H1 (cell line): ENCODE measurements at regions not wholly inside any gene's neighbourhood (a gene's known extent, or its start where the extent isn't known, plus 50 kb on each side); places are given as distances from the start of the nearest gene placed in this dataset.

ENCODE experiments used
- CTCF ChIA-PET: fragments of 300-600 bp; sonication (Branson Sonifier 250); formaldehyde crosslinking; loops from one replicate; lab custom pipeline; 2021; ENCODE audit not compliant: partially characterized antibody; lab: Charles Lee
- POLR2A ChIA-PET: fragments of 300-600 bp; sonication (Branson Sonifier 250); formaldehyde crosslinking; loops from one replicate; lab custom pipeline; 2021; ENCODE audit warnings: inconsistent platforms; ENCODE audit not compliant: partially characterized antibody; lab: Charles Lee
- DNase-seq, 2 experiments: peaks; one replicate each; pipeline versions ENCODE4 v3.0.0 to v3.0.0-alpha.2; 2010 to 2022; ENCODE audit warnings: low spot score in 2 of 2, low read depth in 1 of 2, mixed read lengths in 1 of 2
- FAIRE-seq: peaks from 2 replicates; lab custom pipeline; 2011; peaks lifted over from hg19 to GRCh38; lab: Jason Lieb, UNC
- H2AFZ ChIP-seq: 2 replicates; pipeline ENCODE4 v1.8.1; 2012; ENCODE audit warnings: low read length, inconsistent platforms
- H2AK5ac ChIP-seq: 2 replicates; pipeline ENCODE4 v1.6.1; 2013; ENCODE audit warnings: low read depth, low read length
- H2BK120ac ChIP-seq: replicated peaks from 2 replicates; pipeline ENCODE3; 2013; ENCODE audit warnings: low read depth, low read length, inconsistent platforms
- H2BK12ac ChIP-seq: 2 replicates; pipeline ENCODE4 v1.6.1; 2013; ENCODE audit warnings: low read depth, low read length
- H2BK15ac ChIP-seq: 2 replicates; pipeline ENCODE4 v1.6.1; 2013; ENCODE audit warnings: low read length
- H2BK20ac ChIP-seq: 2 replicates; pipeline ENCODE4 v1.6.1; 2013; ENCODE audit warnings: low read length
- H2BK5ac ChIP-seq: 2 replicates; pipeline ENCODE4 v1.6.1; 2013; ENCODE audit warnings: low read depth, low read length
- H3K14ac ChIP-seq: 2 replicates; pipeline ENCODE4 v1.6.1; 2013; ENCODE audit warnings: inconsistent platforms; ENCODE audit not compliant: insufficient read length
- H3K18ac ChIP-seq: 2 replicates; pipeline ENCODE4 v1.6.1; 2013; ENCODE audit warnings: low read length; ENCODE audit errors: extremely low read depth
- H3K23ac ChIP-seq: 2 replicates; pipeline ENCODE4 v1.6.1; 2013; ENCODE audit warnings: inconsistent platforms; ENCODE audit not compliant: insufficient read length
- H3K23me2 ChIP-seq: 2 replicates; pipeline ENCODE4 v1.6.1; 2013; ENCODE audit warnings: low read depth, low read length
- H3K27ac ChIP-seq: 2 replicates; pipeline ENCODE4 v1.6.1; 2011; ENCODE audit warnings: low read depth, low read length, inconsistent platforms
- H3K27me3 ChIP-seq, 4 experiments: replicated peaks in 1 of 4; 1 replicate in 1 of 4; 2 replicates in 3 of 4; pipeline versions ENCODE4 v1.6.1 to v1.8.1; 2011 to 2013; ENCODE audit warnings: low read length in 3 of 4, mild to moderate bottlenecking in 3 of 4, inconsistent platforms in 2 of 4, mixed read lengths in 2 of 4, moderate library complexity in 1 of 4; ENCODE audit not compliant: control insufficient read depth in 3 of 4, insufficient read depth in 3 of 4; ENCODE audit errors: extremely low read depth in 1 of 4
- H3K36me3 ChIP-seq, 4 experiments: 2 replicates each; pipeline versions ENCODE4 v1.6.1 to v1.8.1; 2011 to 2013; ENCODE audit warnings: mild to moderate bottlenecking in 4 of 4, low read length in 3 of 4, moderate library complexity in 2 of 4, control low read depth in 1 of 4, inconsistent platforms in 1 of 4; ENCODE audit not compliant: insufficient read depth in 4 of 4, control insufficient read depth in 2 of 4
- H3K4ac ChIP-seq: replicated peaks from 2 replicates; pipeline ENCODE3; 2013; ENCODE audit warnings: low read length, low read depth, mixed read lengths, inconsistent platforms; ENCODE audit not compliant: insufficient read length
- H3K4me1 ChIP-seq, 4 experiments: replicated peaks in 1 of 4; 1 replicate in 1 of 4; 2 replicates in 3 of 4; pipeline versions ENCODE4 v1.6.1 to v1.8.1; 2011 to 2013; ENCODE audit warnings: low read length in 3 of 4, inconsistent platforms in 2 of 4, mixed read lengths in 1 of 4; ENCODE audit not compliant: insufficient read depth in 4 of 4, control insufficient read depth in 3 of 4
- H3K4me2 ChIP-seq, 2 experiments: 2 replicates each; pipeline versions ENCODE4 v1.6.1 to v1.8.1; 2011 to 2013; ENCODE audit warnings: low read depth in 2 of 2, low read length in 2 of 2, control low read depth in 1 of 2, inconsistent platforms in 1 of 2, mild to moderate bottlenecking in 1 of 2; ENCODE audit not compliant: insufficient read depth in 1 of 2
- H3K4me3 ChIP-seq, 4 experiments: fragments of 200-600, 300-600 bp in 1 of 4; sonication (generic), shearing (Covaris generic), sonication (Bioruptor Twin) in 1 of 4; 2 replicates each; pipeline versions ENCODE4 v1.5.1 to v1.8.1; 2011 to 2016; ENCODE audit warnings: low read length in 4 of 4, low read depth in 3 of 4, control low read depth in 2 of 4, inconsistent platforms in 2 of 4, mild to moderate bottlenecking in 2 of 4, mixed read lengths in 1 of 4, moderate library complexity in 1 of 4; ENCODE audit not compliant: insufficient read depth in 2 of 4; ENCODE audit errors: extremely low read depth in 1 of 4
- H3K56ac ChIP-seq: replicated peaks from 2 replicates; pipeline ENCODE3; 2013; ENCODE audit warnings: low read depth, mild to moderate bottlenecking, mixed read lengths, low read length, inconsistent platforms; ENCODE audit not compliant: insufficient read length
- H3K79me1 ChIP-seq: 2 replicates; pipeline ENCODE4 v1.6.1; 2013; ENCODE audit warnings: low read depth, low read length, control low read depth
- H3K79me2 ChIP-seq, 2 experiments: 2 replicates each; pipeline versions ENCODE4 v1.6.1 to v1.8.1; 2012 to 2013; ENCODE audit warnings: low read length in 2 of 2, mild to moderate bottlenecking in 2 of 2, inconsistent platforms in 1 of 2; ENCODE audit not compliant: insufficient read depth in 2 of 2, control insufficient read depth in 1 of 2
- H3K9ac ChIP-seq, 4 experiments: replicated peaks in 1 of 4; 1 replicate in 1 of 4; 2 replicates in 3 of 4; pipeline versions ENCODE4 v1.6.1 to v1.8.1; 2011 to 2013; ENCODE audit warnings: low read depth in 3 of 4, low read length in 3 of 4, control low read depth in 2 of 4, mild to moderate bottlenecking in 2 of 4, moderate library complexity in 2 of 4, inconsistent platforms in 1 of 4; ENCODE audit errors: extremely low read depth in 1 of 4
- H3K9me3 ChIP-seq, 2 experiments: 2 replicates each; pipeline versions ENCODE4 v1.6.1 to v1.8.1; 2012 to 2013; ENCODE audit warnings: mild to moderate bottlenecking in 2 of 2, moderate library complexity in 2 of 2, control low read depth in 1 of 2, inconsistent platforms in 1 of 2, low read depth in 1 of 2, low read length in 1 of 2, mixed read lengths in 1 of 2; ENCODE audit not compliant: insufficient read depth in 2 of 2
- H4K20me1 ChIP-seq, 2 experiments: replicated peaks in 1 of 2; 2 replicates each; pipeline versions ENCODE3 to v1.8.1; 2011 to 2013; ENCODE audit warnings: inconsistent platforms in 2 of 2, low read length in 2 of 2, mild to moderate bottlenecking in 1 of 2; ENCODE audit not compliant: insufficient read depth in 2 of 2, control insufficient read depth in 1 of 2
- H4K5ac ChIP-seq: 2 replicates; pipeline ENCODE4 v1.6.1; 2013; ENCODE audit warnings: low read length, low read depth, mixed read lengths, inconsistent platforms; ENCODE audit not compliant: insufficient read length
- H4K8ac ChIP-seq: 2 replicates; pipeline ENCODE4 v1.8.0; 2013; ENCODE audit warnings: mild to moderate bottlenecking, moderate library complexity, low read length, inconsistent platforms; ENCODE audit not compliant: insufficient read depth; ENCODE audit errors: extremely low read depth
- H4K91ac ChIP-seq: replicated peaks from 2 replicates; pipeline ENCODE3; 2013; ENCODE audit warnings: low read length, mixed read lengths, inconsistent platforms; ENCODE audit not compliant: insufficient read length
- CTCF ChIP-seq, 3 experiments: IDR thresholded peaks; 1 replicate in 2 of 3; 2 replicates in 1 of 3; pipeline versions ENCODE4 v1.5.1 to v1.6.1; 2011; ENCODE audit warnings: low read length in 3 of 3, mild to moderate bottlenecking in 3 of 3, inconsistent platforms in 2 of 3, low read depth in 1 of 3, moderate library complexity in 1 of 3; ENCODE audit not compliant: insufficient read depth in 1 of 3; ENCODE audit errors: control extremely low read depth in 1 of 3
- MAX ChIP-seq: IDR thresholded peaks from 2 replicates; pipeline ENCODE4 v1.6.1; 2012; ENCODE audit warnings: inconsistent platforms
- WGBS, 2 experiments: shearing (Covaris generic) in 1 of 2; methylation state at CpG; one replicate each; pipeline versions ENCODE4 v1.1.6 to v1.1.7; 2013 to 2015; ENCODE audit warnings: low lambda C conversion rate in 2 of 2, mixed read lengths in 2 of 2, inconsistent platforms in 1 of 2, low coverage in 1 of 2, missing lambda C conversion rate in 1 of 2; ENCODE audit not compliant: insufficient replicate concordance in 2 of 2, insufficient coverage in 1 of 2, insufficient read length in 1 of 2; ENCODE audit errors: extremely low coverage in 1 of 2, missing lambda C conversion rate in 1 of 2; 5-methylcytosine and 5-hydroxymethylcytosine counted together

GRCh38 chr2:199693861-199694260 lies 157.1 kb downstream of the FTCDNL1 start:
- DNase-seq = no peak
- POLR2A ChIA-PET = no interaction called here

More at GRCh38 chr2:199693861-199694260, 157.1 kb downstream of the FTCDNL1 start:
- Histone ChIP-seq H4K8ac (no peak overlapping the region), H4K20me1 (no peaks in the 10 kb centered on the region), H3K4me3 (no peak overlapping the region), H3K18ac (no peak overlapping the region), H2AK5ac (no peak overlapping the region), H3K27me3 (no peaks in the 10 kb centered on the region), H2BK20ac (no peak overlapping the region), H3K79me2 (no peaks in the 10 kb centered on the region), H3K14ac (no peak overlapping the region), H2BK15ac (no peak overlapping the region), H3K23ac (no peak overlapping the region), H4K91ac (no peak overlapping the region), H3K36me3 (no peaks in the 10 kb centered on the region), H3K9me3 (no peaks in the 10 kb centered on the region), H3K4me1 (peaks cover 0 to 2% (median 0%) of the 10 kb centered on the region in 4 experiments; a peak in 1 of 7 replicates), H3K27ac (no peak overlapping the region), H2BK12ac (no peak overlapping the region), H3K56ac (no peak overlapping the region), H2BK120ac (no peak overlapping the region), H3K4ac (no peak overlapping the region), H3K9ac (no peak overlapping the region), H2BK5ac (no peak overlapping the region), H3K4me2 (no peak overlapping the region), H2AFZ (no peak overlapping the region), H3K23me2 (no peaks in the 10 kb centered on the region), H3K79me1 (no peaks in the 10 kb centered on the region), H4K5ac (no peak overlapping the region)
- CTCF ChIA-PET = interaction anchor here (0.6 to 5.7 kb wide), 11 partner anchors 10 to 1380 kb away, joined by 3 to 36 read pairs (median 3); no protein-coding TSS in a partner anchor
- 78% methylated on average over 1 of the region's 1 CpG; no CpG with 5 or more reads in 1 of the 2 experiments for WGBS, 2 experiments
- TF ChIP-seq CTCF (IDR thresholded peaks at IDR 0.05; ENCODE audit: control extremely low read depth in 1 of 3, insufficient read depth in 1 of 3, low read depth in 1 of 3, low read length in 3 of 3) (peak in 1 of 3 experiments; percentile 11; a peak in 1 of 4 replicates), MAX (no peak)
- FAIRE-seq = peak; percentile 19
